ENCODE measurements at regions not wholly inside any gene's neighbourhood (a gene's known extent, or its start where the extent isn't known, plus 50 kb on each side); places are given as distances from the start of the nearest gene placed in this dataset.

DNA sequence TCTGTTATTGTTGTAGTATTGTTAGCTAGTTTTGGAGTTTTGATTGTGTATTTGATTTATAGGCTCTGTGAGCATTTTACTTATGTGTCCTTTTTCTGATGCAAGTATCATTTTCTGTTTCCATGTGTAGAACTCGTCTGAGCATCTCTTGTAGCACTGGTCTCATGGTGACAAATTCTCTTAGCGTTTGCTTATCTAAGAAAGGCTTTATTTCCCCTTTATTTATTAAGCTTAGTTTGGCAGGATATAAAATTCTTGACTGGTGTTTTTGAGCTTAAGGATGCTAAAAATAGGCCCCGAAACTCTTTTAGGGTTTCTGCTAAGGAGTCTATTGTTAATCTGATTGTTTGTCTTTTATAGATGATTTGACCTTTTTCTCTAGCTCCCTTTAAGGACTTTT is 57.6 kb upstream of the THUMPD2 start:
- TF ChIP-seq, protein P1, sequence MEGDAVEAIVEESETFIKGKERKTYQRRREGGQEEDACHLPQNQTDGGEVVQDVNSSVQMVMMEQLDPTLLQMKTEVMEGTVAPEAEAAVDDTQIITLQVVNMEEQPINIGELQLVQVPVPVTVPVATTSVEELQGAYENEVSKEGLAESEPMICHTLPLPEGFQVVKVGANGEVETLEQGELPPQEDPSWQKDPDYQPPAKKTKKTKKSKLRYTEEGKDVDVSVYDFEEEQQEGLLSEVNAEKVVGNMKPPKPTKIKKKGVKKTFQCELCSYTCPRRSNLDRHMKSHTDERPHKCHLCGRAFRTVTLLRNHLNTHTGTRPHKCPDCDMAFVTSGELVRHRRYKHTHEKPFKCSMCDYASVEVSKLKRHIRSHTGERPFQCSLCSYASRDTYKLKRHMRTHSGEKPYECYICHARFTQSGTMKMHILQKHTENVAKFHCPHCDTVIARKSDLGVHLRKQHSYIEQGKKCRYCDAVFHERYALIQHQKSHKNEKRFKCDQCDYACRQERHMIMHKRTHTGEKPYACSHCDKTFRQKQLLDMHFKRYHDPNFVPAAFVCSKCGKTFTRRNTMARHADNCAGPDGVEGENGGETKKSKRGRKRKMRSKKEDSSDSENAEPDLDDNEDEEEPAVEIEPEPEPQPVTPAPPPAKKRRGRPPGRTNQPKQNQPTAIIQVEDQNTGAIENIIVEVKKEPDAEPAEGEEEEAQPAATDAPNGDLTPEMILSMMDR (IDR thresholded peaks at IDR 0.05): no peak
- TF ChIP-seq POLR2AphosphoS5 (IDR thresholded peaks at IDR 0.05): no peak

All from stomach (tissue), 4 donors.